G401 (cell line): ENCODE measurements at regions not wholly inside any gene's neighbourhood (a gene's known extent, or its start where the extent isn't known, plus 50 kb on each side); places are given as distances from the start of the nearest gene placed in this dataset.
A peak's percentile ranks its signal among the peaks of the same experiment; 100 is the strongest.

ENCODE experiments used
- DNase-seq: peaks from one replicate; pipeline ENCODE4 v3.0.0-alpha.2; 2015; ENCODE audit warnings: low spot score
- in situ Hi-C: cut with HindIII; loops from 2 replicates; pipeline ENCODE4 v1.10.0; 2016; ENCODE audit warnings: low sequenced_read_pairs, mixed read lengths

- no peak for DNase-seq
- in situ Hi-C loops: no loop called here
Observed at GRCh38 chr2:41926614-41927580, 120.9 kb upstream of the PKDCC start.

- no peak for DNase-seq
- in situ Hi-C loops: no loop called here
Observed at GRCh38 chr2:41927581-41928264, 120.1 kb upstream of the PKDCC start.

- no peak for DNase-seq
- in situ Hi-C loops: no loop called here
Observed at GRCh38 chr2:41928526-41928925, 119.3 kb upstream of the PKDCC start.

DNA sequence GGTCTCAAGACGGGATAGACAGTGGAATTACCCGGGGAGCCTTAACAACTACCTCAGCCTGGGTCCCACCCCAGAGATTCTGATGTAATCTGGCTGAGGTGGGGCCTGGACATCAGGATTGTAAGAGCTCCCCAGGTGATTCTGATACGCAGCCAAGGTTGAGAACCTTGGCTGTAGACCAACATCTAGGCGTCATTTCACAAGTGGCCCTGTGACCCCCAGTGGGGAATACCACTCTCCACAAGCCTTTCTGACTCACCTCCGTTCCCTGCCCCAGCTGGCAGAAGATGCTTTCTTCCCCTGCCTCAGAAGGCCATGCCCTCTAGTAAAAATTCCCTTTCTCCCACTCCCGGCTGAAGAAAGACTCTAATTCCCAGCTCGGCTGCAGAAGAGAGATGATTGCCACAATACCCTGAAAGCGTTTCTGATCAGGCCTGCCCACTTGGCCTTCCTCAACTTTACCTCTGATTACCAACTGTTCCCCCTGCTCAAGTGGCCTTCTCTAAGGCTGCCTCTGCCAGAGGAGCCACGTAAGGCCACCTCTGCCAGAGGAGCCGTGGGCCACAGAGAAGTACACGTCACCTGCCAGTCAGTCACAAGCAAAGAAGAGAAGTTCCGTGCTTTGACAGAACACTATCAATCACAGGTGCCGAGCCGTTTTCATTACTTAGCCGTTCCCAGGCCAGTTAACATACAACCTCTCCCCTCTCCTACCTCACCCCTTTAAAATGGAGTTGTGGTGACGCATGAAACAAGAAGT lies 116.8 kb upstream of the PKDCC start:
- in situ Hi-C loops: no loop called here
- DNase-seq: no peak

DNA sequence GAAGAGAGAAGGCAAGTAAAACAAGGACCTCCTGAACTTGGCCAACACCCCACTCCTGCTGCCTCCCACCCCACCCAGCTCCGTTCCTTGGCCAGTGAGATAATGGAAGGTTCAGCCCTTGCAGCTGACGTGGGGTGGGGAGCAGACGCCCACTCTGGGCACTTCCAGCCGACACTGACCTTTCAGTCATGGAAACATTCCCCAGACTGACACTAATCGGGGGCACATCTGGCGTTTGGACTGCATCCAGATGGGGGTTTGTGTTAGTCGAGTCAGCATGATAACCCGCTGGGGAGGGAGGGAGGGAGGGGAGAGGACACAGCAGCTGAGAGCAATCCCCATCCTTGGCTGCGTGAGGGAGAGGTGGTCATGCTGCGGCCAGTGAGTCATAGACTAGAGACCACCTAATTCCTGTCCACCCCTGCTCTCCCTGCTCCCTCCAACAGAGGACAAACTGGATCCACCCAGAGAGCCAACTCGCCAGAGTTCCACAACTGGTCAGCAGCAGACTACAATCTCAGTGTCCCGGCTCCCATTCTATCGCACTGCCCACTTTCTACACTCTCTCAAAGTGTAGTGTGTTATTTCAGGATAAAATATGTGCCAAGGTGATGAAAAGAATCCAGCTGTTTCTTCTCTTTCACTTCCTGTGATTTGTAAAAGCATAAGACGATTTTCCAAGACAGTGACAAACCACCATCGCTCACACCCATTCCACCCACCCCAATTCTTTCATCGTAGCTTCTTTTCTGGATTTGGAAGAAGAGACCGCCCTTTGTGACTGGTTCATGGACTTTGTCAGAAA lies 115.4 kb upstream of the PKDCC start:
- DNase-seq: no peak
- in situ Hi-C loops: no loop called here

DNA sequence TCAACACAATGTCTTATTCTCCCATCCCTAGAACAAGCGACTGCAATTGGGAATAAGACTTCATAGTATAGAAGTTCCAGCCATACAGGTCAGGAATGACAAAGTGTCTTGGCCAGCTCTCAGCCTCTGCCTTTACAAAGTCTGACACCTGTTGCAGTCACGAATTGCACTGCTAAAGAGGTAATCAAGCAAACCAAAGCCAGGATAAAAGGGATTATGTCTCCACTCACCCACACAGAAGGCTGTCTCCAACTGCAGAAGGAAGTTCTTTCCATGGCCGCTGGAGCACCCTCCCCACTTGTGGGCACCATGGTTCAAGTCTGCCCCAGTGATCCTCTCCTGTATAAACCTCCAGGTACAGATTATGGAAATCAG lies 114.8 kb upstream of the PKDCC start:
- DNase-seq: no peak
- in situ Hi-C loops: no loop called here

DNA sequence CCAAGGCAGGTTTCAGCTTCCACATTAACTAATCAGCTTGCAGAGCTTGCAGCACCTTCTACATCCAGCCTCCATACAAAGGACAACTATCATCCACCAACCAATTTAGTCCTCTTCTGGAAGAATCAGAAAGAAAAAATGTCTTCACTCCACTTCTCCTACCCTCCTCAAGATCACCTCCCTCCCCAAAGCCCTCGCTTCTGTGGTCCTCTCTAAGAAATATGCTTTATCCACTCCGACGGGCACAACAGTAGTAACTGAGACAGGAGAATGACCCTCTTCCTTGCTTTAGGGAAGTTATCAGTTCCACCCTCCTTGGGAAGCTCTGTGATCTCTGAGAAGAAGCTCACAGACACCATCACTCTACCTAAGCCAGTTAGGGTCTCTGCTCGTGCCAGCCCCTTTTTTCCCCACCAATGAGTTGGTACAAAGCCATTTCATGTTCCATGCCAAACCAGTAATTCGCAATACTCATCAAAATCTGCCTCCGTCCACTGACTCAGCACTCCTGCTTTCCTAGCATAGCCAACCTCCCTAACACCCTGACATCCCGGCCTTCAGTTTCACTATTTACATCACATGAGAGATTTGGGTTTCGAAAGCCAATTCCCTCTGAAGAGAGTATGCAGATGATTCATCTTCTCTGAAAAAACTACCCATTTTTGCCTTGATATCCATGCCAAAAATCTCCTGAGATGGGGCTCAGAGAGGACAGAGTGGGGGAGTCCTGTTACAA lies 114.1 kb upstream of the PKDCC start:
- in situ Hi-C loops: no loop called here
- no peak for DNase-seq

- no peak for DNase-seq
- in situ Hi-C loops: no loop called here
Observed at GRCh38 chr2:41934329-41934958, 113.4 kb upstream of the PKDCC start.

- no peak for DNase-seq
- in situ Hi-C loops: no loop called here
Observed at GRCh38 chr2:41935002-41935401, 112.8 kb upstream of the PKDCC start.

GRCh38 chr2:41935825-41936224 lies 112.0 kb upstream of the PKDCC start:
- in situ Hi-C loops: no loop called here
- no peak for DNase-seq

DNA sequence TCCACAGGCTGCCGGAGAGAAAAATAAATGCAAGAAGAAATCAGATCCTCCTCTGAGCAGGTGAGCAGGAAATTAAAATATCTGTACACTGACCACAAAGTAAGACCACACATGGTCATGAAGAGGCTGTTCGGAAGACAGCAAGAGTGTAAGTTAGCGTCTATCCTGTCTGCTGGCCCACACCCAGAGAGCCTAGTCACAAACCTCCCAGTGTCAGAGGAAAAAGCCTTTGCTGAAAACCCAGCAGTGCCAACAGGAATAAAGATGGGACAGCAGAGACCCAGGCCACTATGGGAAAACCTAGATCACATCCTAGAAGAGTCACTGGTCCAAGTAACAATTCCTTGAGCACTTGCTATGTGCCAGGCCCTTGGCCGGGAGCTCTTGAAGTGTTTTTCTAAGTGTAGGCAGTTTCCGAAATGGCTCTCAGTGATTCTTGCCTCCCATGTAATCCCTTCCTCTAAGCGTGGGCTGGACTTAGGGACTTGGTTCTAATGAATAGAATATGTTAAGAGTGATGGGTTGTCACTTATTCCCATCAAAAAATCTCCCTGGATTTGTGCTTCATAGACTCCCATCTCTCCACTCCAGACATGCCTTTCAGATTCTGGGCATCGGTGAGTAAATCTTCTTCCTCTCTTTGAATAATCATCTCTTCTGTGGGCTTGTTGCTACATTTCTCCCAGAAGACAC lies 110.9 kb upstream of the PKDCC start:
- in situ Hi-C loops: no loop called here
- DNase-seq: no peak

GRCh38 chr2:41937464-41937906 lies 110.3 kb upstream of the PKDCC start:
- in situ Hi-C loops: no loop called here
- peak; percentile 11 for DNase-seq

- in situ Hi-C loops: no loop called here
- DNase-seq: no peak
Observed at GRCh38 chr2:41937921-41938708, 109.7 kb upstream of the PKDCC start.

DNA sequence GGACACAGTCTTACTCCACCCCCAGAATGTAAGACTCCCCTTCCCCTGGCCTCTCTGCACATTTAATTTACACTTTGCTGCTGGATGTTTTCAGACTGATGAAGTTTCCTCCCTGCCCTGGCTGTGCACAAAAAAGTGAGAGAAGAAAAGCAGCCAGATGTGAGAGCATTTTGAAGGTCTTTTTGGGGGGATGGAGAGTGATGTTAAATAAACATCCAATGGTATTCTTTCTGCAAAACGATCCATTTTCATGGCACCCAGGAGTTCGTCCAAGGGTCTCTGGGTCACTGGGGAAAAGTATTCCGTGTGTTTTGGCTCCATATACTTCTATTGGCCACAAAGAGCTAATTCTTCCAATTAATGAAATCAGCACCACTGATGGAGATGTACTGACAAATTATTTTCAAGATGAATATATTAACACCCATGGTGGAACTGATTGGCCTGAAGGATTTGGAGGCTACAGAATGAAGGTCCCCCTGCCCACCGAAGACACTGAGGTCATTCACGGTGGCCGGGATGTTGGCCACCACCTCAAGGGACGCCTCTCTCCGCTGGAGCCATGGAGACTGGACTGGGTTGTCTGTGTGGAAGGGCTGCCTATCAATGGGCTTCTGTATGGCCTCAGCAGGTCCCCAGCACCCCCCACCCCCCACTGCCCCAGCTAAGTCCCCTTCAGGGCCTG lies 107.6 kb upstream of the PKDCC start:
- no peak for DNase-seq
- in situ Hi-C loops: no loop called here

DNA sequence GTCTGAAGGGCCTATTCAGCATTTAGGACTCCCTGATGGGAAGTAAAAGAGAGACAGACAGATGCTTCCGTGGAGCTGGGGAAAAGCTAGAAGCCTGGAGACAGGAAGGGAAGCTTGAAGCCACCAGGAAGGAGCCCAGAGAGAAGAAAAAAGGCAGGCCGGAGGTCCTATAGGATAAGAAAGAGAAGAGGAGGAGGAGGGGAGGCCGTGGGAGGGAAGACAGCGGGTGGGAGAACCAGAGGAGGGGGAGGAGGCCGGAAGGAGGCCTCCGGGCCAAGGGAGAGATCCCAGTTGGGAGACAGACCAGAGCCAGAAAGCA lies 107.1 kb upstream of the PKDCC start:
- DNase-seq: no peak
- in situ Hi-C loops: no loop called here

GRCh38 chr2:41941831-41942230 lies 106.0 kb upstream of the PKDCC start:
- in situ Hi-C loops: no loop called here
- DNase-seq: no peak
